ENCODE measurements at regions not wholly inside any gene's neighbourhood (a gene's known extent, or its start where the extent isn't known, plus 50 kb on each side); places are given as distances from the start of the nearest gene placed in this dataset.

- no peak for ATAC-seq
- H3K36me3 ChIP-seq = no peaks in the 10 kb centered on the region
- H3K4me3 ChIP-seq = no peak overlapping the region
- in situ Hi-C loops (cut with MboI; ENCODE audit: low sequenced_read_pairs in 4 of 4) = no loop called here
- H3K4me1 ChIP-seq = no peaks in the 10 kb centered on the region
- intact Hi-C loops (cut with DNase I; ENCODE audit: low total_unique reads) = no loop called here
- TF ChIP-seq POLR2A (IDR thresholded peaks at IDR 0.05) (no peak), CTCF (IDR thresholded peaks at IDR 0.05 in 4 of 5, conservative IDR thresholded peaks at IDR 0.05 in 1 of 5) (no peak)
- no peak for DNase-seq
- H3K27ac ChIP-seq = no peak overlapping the region
- no peaks in the 10 kb centered on the region for H3K27me3 ChIP-seq
- H3K9me3 ChIP-seq = no peaks in the 10 kb centered on the region
Observed at GRCh38 chr16:18050777-18051176, 285.8 kb downstream of the NPIPA8 start.

GRCh38 chr16:18050234-18050633, 286.3 kb downstream of the NPIPA8 start:
- TF ChIP-seq POLR2A (IDR thresholded peaks at IDR 0.05) = no peak
- TF ChIP-seq CTCF (IDR thresholded peaks at IDR 0.05 in 4 of 5, conservative IDR thresholded peaks at IDR 0.05 in 1 of 5) = no peak
- Histone ChIP-seq H3K4me1 (no peaks in the 10 kb centered on the region), H3K27ac (no peak overlapping the region), H3K4me3 (no peak overlapping the region), H3K36me3 (no peaks in the 10 kb centered on the region), H3K27me3 (no peaks in the 10 kb centered on the region), H3K9me3 (no peaks in the 10 kb centered on the region)
- intact Hi-C loops (cut with DNase I; ENCODE audit: low total_unique reads) (no loop called here), in situ Hi-C loops (cut with MboI; ENCODE audit: low sequenced_read_pairs in 4 of 4) (no loop called here)
- no peak for DNase-seq
- ATAC-seq = no peak

GRCh38 chr16:18049547-18050133, 286.9 kb downstream of the NPIPA8 start:
- Histone ChIP-seq H3K9me3 (no peaks in the 10 kb centered on the region), H3K4me3 (no peak overlapping the region), H3K36me3 (no peaks in the 10 kb centered on the region), H3K27ac (no peak overlapping the region), H3K4me1 (no peaks in the 10 kb centered on the region), H3K27me3 (no peaks in the 10 kb centered on the region)
- TF ChIP-seq POLR2A (IDR thresholded peaks at IDR 0.05) (no peak), CTCF (IDR thresholded peaks at IDR 0.05 in 4 of 5, conservative IDR thresholded peaks at IDR 0.05 in 1 of 5) (no peak)
- in situ Hi-C loops (cut with MboI; ENCODE audit: low sequenced_read_pairs in 4 of 4) = no loop called here
- DNase-seq (no peak), ATAC-seq (no peak)
- intact Hi-C loops (cut with DNase I; ENCODE audit: low total_unique reads) = no loop called here

GRCh38 chr16:18048853-18049546, 287.5 kb downstream of the NPIPA8 start:
- intact Hi-C loops (cut with DNase I; ENCODE audit: low total_unique reads) = no loop called here
- Histone ChIP-seq H3K4me3 (no peak overlapping the region), H3K36me3 (no peaks in the 10 kb centered on the region), H3K27ac (no peak overlapping the region), H3K9me3 (no peaks in the 10 kb centered on the region), H3K4me1 (no peaks in the 10 kb centered on the region), H3K27me3 (no peaks in the 10 kb centered on the region)
- TF ChIP-seq CTCF (IDR thresholded peaks at IDR 0.05 in 4 of 5, conservative IDR thresholded peaks at IDR 0.05 in 1 of 5) = no peak
- TF ChIP-seq POLR2A (IDR thresholded peaks at IDR 0.05) = no peak
- DNase-seq (no peak), ATAC-seq (no peak)
- in situ Hi-C loops (cut with MboI; ENCODE audit: low sequenced_read_pairs in 4 of 4) = no loop called here
